CD1c-positive myeloid dendritic cell (primary cell): ENCODE measurements at regions not wholly inside any gene's neighbourhood (a gene's known extent, or its start where the extent isn't known, plus 50 kb on each side); places are given as distances from the start of the nearest gene placed in this dataset.
A peak's percentile ranks its signal among the peaks of the same experiment; 100 is the strongest.

Source experiments
- DNase-seq: peaks from one replicate; pipeline ENCODE4 v3.0.0-alpha.2; 2016; ENCODE audit errors: extremely low spot score

DNA sequence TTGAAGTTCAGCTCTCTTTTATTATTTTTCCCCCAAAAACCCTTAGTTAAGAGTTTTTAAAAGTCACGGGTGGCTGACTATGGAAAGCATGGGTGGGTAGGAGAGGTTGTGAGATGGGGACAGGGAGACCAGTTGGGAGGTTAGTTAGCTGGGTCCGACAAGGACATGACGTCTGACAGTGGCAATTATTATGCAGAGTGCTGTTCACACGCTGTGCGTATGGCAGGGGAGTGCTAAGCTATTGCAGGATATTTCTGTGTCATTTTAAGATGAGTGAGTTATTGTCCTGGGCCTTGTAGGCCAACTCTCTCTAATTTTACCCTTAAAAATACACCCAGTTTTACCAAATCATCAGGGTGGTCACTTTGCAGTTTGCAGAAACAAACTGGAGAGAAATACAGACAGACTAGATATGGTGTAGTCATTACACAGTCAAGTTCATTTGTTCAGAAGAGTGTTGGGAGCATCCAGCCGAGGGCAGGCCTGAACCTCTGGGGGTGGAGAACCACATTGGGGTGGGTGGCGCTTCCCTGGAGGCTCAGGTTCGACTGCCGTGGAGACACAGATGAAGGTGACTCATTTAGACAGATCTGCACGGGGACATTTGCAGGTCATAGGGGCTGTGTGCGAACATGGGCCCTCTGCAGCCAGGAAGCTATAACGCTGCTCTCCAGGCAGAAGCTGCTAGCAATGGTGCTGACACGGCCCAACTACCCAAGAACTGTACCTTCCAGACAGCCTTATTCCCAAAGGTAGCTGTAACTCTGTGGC is 307.6 kb downstream of the QKI start:
- no peak for DNase-seq

DNA sequence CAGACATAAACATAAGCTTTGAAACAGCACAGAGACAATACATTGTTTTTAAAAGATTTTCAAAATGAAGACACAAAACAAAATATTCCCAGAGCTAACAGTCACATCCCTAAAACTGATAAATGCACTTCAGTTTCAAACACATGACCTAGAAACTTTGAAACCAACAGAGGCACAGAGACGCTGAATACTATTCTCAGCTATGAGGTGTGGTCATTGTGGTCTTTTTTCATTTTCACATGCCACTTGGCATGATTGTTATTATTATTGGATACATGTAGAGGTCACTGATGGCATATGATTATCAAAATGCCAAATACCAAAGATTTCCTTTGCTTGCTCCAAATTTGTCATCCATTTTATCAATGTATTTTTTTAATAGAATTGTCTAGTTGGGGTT is 306.9 kb downstream of the QKI start:
- DNase-seq, result no peak

DNA sequence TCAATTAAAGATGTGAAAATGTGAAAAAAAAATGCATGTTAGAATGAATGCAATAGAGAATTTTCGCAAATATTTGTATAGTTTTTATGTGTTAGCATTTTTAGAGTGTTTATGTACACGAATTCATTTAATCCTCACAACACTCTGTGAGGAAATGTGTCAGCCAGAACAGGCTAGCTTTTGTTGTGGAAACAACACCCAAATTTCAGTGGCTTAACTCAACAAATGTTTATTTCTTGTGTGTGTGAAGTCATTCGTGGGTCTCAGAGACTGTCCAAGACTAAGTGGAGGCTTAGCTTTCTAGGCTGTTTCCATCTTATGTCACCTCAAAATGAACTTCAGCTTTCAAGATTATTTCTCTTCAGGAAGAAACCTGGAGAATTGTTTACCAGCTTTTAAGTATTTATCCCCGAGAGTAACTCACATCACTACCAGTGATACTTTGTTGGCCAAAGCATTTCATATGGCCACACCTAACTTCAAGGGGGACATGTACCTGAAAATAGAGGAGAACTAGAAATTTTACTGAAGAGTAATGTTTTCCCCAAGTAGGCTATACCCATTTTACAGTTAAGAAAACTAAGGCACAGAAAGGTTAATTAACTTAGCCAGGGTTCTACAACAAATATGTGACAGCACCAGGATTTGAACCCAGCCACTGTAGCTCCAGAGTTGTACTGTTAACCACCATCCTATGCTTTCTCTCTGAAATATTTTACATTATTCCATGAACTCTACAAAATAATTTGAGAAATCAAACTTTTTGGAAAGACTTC is 306.1 kb downstream of the QKI start:
- no peak for DNase-seq

- no peak for DNase-seq
These were observed 305.5 kb downstream of the QKI start for GRCh38 chr6:163720005-163720404.

DNA sequence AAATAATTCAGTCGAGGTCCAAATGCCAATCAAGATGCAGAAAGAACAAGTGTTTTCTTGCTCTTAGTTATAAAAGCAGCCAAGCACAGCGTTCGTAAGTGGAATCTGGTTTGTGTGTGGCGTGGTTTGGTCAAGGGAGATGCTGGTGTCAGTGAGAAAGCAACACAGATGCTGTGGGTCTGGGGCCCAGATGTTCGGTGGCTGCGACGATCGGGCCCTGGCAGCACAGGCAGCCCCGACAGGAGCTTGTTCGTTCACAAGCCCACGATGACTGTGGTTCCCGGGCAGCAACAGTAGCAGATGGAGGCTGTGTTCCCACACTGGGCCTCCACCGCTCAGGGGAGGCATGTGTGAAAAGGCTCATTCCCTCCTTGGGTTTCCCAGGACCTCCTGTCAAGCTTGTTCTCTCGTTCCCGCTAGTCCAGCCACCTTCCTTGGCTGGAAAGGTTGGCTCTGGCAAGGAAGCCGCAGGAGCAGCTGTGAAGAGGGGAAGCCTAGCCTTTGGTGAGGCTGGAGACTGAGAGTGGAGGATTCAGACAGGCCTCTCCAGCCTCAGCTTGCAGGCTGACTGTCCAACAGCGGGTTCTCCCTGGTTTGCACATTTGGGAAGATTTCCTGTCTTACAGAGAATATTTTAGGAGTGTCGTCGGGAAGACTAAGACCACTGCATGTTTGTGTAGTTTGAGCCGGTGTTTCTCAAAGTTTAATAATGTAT is 304.7 kb downstream of the QKI start:
- no peak for DNase-seq

DNA sequence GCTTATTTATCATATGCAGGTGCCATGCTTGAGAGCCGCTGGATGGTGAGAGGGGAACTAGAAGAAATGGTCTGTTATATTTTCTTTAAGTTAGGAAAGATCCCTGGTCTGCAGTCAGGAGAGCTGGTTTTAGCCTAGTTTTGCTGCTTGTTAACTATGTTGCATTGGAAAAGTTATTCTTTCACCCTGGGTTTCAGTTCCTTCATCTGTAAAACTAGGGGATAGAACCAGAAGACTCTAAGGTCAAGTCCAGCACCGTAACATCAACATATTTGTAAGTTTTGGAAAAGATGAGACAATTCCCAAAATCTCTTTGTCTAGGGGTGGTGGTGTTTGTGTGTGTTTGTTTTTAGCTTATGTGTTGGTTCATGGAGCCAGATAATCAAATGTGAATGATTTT is 304.0 kb downstream of the QKI start:
- peak; percentile 38 for DNase-seq

DNA sequence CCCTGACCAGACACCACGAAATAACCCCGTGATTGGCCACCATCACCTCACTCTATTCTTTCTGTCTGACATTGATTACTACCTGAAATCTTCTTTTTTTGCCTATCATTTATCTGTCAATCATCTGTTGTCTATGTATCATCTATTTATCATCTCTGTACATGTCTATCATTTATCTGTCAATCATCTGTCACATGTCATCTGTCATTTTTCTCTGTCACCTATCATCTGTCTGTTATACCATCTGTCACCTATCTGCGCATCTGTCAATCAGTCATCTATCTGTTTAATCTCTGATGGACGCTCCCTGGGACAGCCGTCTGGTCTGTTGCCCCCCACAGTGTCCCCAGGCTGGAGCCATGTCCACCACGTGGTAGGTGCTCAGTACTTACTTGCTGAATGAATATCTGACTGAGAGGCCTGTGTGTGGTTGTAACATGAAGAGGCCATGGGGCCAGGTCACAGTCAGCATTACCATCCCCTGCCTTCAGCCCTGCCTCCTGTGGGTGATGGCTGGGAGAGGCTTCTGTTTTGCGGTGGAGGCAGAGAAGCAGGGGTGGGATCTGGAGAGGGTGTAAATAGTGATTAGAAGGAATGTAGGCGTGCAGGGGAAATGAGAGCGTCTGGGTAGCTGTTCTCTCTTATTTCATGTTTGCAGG is 302.7 kb downstream of the QKI start:
- peak; percentile 36 for DNase-seq

DNA sequence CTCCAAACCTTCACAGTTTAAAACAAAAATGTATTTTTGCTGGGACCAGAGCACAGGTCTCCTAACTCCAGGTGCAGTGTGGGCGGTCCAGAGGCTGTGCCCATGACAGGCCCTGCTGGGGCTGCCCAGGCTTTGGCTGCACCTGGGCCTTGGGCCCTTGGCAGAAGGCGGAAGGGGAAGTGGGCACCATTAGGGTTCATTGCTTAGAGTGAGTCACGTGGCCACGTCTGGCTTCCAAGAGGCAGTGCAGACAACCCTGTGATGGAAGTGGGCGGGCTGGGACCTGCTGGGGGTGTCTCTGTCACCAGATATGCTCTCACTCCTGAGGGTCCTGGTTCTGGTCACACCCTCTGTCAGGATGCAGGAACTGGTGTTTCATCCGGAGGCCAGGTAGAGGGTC is 302.2 kb downstream of the QKI start:
- DNase-seq, result peak; percentile 44

DNA sequence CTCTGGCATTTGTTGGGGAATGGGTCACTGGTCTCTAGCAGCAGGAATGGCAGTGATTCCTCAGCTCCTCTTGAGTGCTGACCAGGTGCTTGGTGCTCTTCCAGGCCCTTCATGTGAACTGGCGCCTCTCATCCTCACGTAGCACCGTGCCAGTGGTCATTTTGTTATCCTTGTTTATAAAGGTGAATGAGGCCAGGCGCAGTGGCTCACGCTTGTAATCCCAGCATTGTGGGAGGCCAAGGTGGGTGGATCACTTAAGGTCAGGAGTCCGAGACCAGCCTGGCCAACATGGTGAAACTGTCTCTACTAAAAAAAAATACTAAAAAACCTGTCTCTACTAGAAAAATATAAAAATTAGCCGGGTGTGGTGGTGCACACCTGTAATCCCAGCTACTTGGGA is 301.3 kb downstream of the QKI start:
- no peak for DNase-seq

DNA sequence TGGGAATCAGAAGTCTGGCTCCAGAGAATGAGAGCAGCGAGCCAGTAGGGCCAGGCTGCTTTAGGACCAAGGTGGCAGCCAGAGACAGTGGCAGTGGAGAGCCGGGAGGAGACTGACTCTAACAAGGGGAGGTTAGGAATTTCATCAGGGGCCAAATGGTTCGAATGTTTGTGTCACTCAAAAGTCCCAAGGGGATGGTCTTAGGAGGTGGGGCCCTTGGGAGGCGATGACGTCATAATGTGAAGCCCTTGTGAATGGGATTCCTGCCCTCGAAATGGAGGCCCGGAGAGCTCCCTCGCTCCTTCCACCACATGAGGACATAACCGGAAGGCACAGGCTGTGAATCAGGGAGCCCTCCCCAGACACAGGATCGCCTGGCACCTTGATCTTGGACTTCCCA is 299.7 kb downstream of the QKI start:
- DNase-seq, result no peak

GRCh38 chr6:163712981-163713380 is 298.5 kb downstream of the QKI start:
- peak; percentile 69 for DNase-seq

GRCh38 chr6:163712566-163712961 is 298.0 kb downstream of the QKI start:
- DNase-seq, result peak; percentile 89

GRCh38 chr6:163711615-163712565 is 297.4 kb downstream of the QKI start:
- DNase-seq, result peak; percentile 96

- peak; percentile 54 for DNase-seq
These were observed 296.3 kb downstream of the QKI start for GRCh38 chr6:163710532-163711470.

DNA sequence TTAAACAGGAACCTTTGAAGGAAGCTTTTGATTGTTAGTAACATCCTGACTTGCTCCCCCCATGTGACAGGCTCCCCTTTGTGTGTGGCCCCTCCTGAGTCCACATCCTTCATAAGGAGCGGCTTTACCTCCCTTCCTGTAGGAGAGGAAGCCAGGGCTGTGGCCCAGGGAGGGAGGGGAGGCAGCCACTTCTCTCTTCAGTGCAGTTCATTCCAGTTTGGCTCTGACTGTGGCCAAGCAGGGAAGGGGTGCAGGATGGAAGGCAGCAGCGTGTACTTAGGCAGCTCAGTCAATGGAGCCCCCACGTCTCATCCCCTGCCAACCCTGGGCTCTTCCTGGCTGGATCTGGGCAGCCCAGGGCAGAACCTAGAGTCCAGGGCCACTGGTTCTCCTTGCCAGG is 295.2 kb downstream of the QKI start:
- peak; percentile 8 for DNase-seq

DNA sequence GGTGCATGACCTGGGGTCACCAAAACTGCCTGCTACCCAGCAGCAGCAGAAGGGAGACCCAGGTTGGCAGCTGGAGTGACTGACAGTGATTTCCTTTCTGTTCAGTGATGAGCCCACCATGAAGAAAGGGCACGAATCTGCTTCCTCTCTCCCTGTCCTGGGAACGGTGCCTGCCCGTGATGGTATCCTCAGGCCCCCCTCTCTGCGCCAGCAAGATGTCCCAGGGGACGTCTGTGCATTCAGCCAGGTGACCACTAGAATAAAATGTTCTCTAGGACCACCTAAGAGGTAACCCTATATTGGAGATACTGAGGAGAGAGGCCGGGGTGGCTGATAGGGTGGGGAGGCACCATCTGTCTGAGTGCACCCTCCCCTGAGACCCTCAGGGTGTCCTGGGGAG is 294.7 kb downstream of the QKI start:
- DNase-seq, result no peak

GRCh38 chr6:163708466-163708865 is 293.9 kb downstream of the QKI start:
- no peak for DNase-seq

- peak; percentile 62 for DNase-seq
These were observed 293.2 kb downstream of the QKI start for GRCh38 chr6:163707387-163708355.
